H1 (cell line): ENCODE measurements at regions not wholly inside any gene's neighbourhood (a gene's known extent, or its start where the extent isn't known, plus 50 kb on each side); places are given as distances from the start of the nearest gene placed in this dataset.

Source experiments
- CTCF ChIA-PET: fragments of 300-600 bp; sonication (Branson Sonifier 250); formaldehyde crosslinking; loops from one replicate; lab custom pipeline; 2021; ENCODE audit not compliant: partially characterized antibody; lab: Charles Lee
- POLR2A ChIA-PET: fragments of 300-600 bp; sonication (Branson Sonifier 250); formaldehyde crosslinking; loops from one replicate; lab custom pipeline; 2021; ENCODE audit warnings: inconsistent platforms; ENCODE audit not compliant: partially characterized antibody; lab: Charles Lee
- DNase-seq, 2 experiments: peaks; one replicate each; pipeline versions ENCODE4 v3.0.0 to v3.0.0-alpha.2; 2010 to 2022; ENCODE audit warnings: low spot score in 2 of 2, low read depth in 1 of 2, mixed read lengths in 1 of 2
- FAIRE-seq: peaks from 2 replicates; lab custom pipeline; 2011; peaks lifted over from hg19 to GRCh38; lab: Jason Lieb, UNC
- H2AFZ ChIP-seq: 2 replicates; pipeline ENCODE4 v1.8.1; 2012; ENCODE audit warnings: low read length, inconsistent platforms
- H2AK5ac ChIP-seq: 2 replicates; pipeline ENCODE4 v1.6.1; 2013; ENCODE audit warnings: low read depth, low read length
- H2BK120ac ChIP-seq: replicated peaks from 2 replicates; pipeline ENCODE3; 2013; ENCODE audit warnings: low read depth, low read length, inconsistent platforms
- H2BK12ac ChIP-seq: 2 replicates; pipeline ENCODE4 v1.6.1; 2013; ENCODE audit warnings: low read depth, low read length
- H2BK15ac ChIP-seq: 2 replicates; pipeline ENCODE4 v1.6.1; 2013; ENCODE audit warnings: low read length
- H2BK20ac ChIP-seq: 2 replicates; pipeline ENCODE4 v1.6.1; 2013; ENCODE audit warnings: low read length
- H2BK5ac ChIP-seq: 2 replicates; pipeline ENCODE4 v1.6.1; 2013; ENCODE audit warnings: low read depth, low read length
- H3K14ac ChIP-seq: 2 replicates; pipeline ENCODE4 v1.6.1; 2013; ENCODE audit warnings: inconsistent platforms; ENCODE audit not compliant: insufficient read length
- H3K18ac ChIP-seq: 2 replicates; pipeline ENCODE4 v1.6.1; 2013; ENCODE audit warnings: low read length; ENCODE audit errors: extremely low read depth
- H3K23ac ChIP-seq: 2 replicates; pipeline ENCODE4 v1.6.1; 2013; ENCODE audit warnings: inconsistent platforms; ENCODE audit not compliant: insufficient read length
- H3K23me2 ChIP-seq: 2 replicates; pipeline ENCODE4 v1.6.1; 2013; ENCODE audit warnings: low read depth, low read length
- H3K27ac ChIP-seq: 2 replicates; pipeline ENCODE4 v1.6.1; 2011; ENCODE audit warnings: low read depth, low read length, inconsistent platforms
- H3K27me3 ChIP-seq, 4 experiments: replicated peaks in 1 of 4; 1 replicate in 1 of 4; 2 replicates in 3 of 4; pipeline versions ENCODE4 v1.6.1 to v1.8.1; 2011 to 2013; ENCODE audit warnings: low read length in 3 of 4, mild to moderate bottlenecking in 3 of 4, inconsistent platforms in 2 of 4, mixed read lengths in 2 of 4, moderate library complexity in 1 of 4; ENCODE audit not compliant: control insufficient read depth in 3 of 4, insufficient read depth in 3 of 4; ENCODE audit errors: extremely low read depth in 1 of 4
- H3K36me3 ChIP-seq, 4 experiments: 2 replicates each; pipeline versions ENCODE4 v1.6.1 to v1.8.1; 2011 to 2013; ENCODE audit warnings: mild to moderate bottlenecking in 4 of 4, low read length in 3 of 4, moderate library complexity in 2 of 4, control low read depth in 1 of 4, inconsistent platforms in 1 of 4; ENCODE audit not compliant: insufficient read depth in 4 of 4, control insufficient read depth in 2 of 4
- H3K4ac ChIP-seq: replicated peaks from 2 replicates; pipeline ENCODE3; 2013; ENCODE audit warnings: low read length, low read depth, mixed read lengths, inconsistent platforms; ENCODE audit not compliant: insufficient read length
- H3K4me1 ChIP-seq, 4 experiments: replicated peaks in 1 of 4; 1 replicate in 1 of 4; 2 replicates in 3 of 4; pipeline versions ENCODE4 v1.6.1 to v1.8.1; 2011 to 2013; ENCODE audit warnings: low read length in 3 of 4, inconsistent platforms in 2 of 4, mixed read lengths in 1 of 4; ENCODE audit not compliant: insufficient read depth in 4 of 4, control insufficient read depth in 3 of 4
- H3K4me2 ChIP-seq, 2 experiments: 2 replicates each; pipeline versions ENCODE4 v1.6.1 to v1.8.1; 2011 to 2013; ENCODE audit warnings: low read depth in 2 of 2, low read length in 2 of 2, control low read depth in 1 of 2, inconsistent platforms in 1 of 2, mild to moderate bottlenecking in 1 of 2; ENCODE audit not compliant: insufficient read depth in 1 of 2
- H3K4me3 ChIP-seq, 4 experiments: fragments of 200-600, 300-600 bp in 1 of 4; sonication (generic), shearing (Covaris generic), sonication (Bioruptor Twin) in 1 of 4; 2 replicates each; pipeline versions ENCODE4 v1.5.1 to v1.8.1; 2011 to 2016; ENCODE audit warnings: low read length in 4 of 4, low read depth in 3 of 4, control low read depth in 2 of 4, inconsistent platforms in 2 of 4, mild to moderate bottlenecking in 2 of 4, mixed read lengths in 1 of 4, moderate library complexity in 1 of 4; ENCODE audit not compliant: insufficient read depth in 2 of 4; ENCODE audit errors: extremely low read depth in 1 of 4
- H3K56ac ChIP-seq: replicated peaks from 2 replicates; pipeline ENCODE3; 2013; ENCODE audit warnings: low read depth, mild to moderate bottlenecking, mixed read lengths, low read length, inconsistent platforms; ENCODE audit not compliant: insufficient read length
- H3K79me1 ChIP-seq: 2 replicates; pipeline ENCODE4 v1.6.1; 2013; ENCODE audit warnings: low read depth, low read length, control low read depth
- H3K79me2 ChIP-seq, 2 experiments: 2 replicates each; pipeline versions ENCODE4 v1.6.1 to v1.8.1; 2012 to 2013; ENCODE audit warnings: low read length in 2 of 2, mild to moderate bottlenecking in 2 of 2, inconsistent platforms in 1 of 2; ENCODE audit not compliant: insufficient read depth in 2 of 2, control insufficient read depth in 1 of 2
- H3K9ac ChIP-seq, 4 experiments: replicated peaks in 1 of 4; 1 replicate in 1 of 4; 2 replicates in 3 of 4; pipeline versions ENCODE4 v1.6.1 to v1.8.1; 2011 to 2013; ENCODE audit warnings: low read depth in 3 of 4, low read length in 3 of 4, control low read depth in 2 of 4, mild to moderate bottlenecking in 2 of 4, moderate library complexity in 2 of 4, inconsistent platforms in 1 of 4; ENCODE audit errors: extremely low read depth in 1 of 4
- H3K9me3 ChIP-seq, 2 experiments: 2 replicates each; pipeline versions ENCODE4 v1.6.1 to v1.8.1; 2012 to 2013; ENCODE audit warnings: mild to moderate bottlenecking in 2 of 2, moderate library complexity in 2 of 2, control low read depth in 1 of 2, inconsistent platforms in 1 of 2, low read depth in 1 of 2, low read length in 1 of 2, mixed read lengths in 1 of 2; ENCODE audit not compliant: insufficient read depth in 2 of 2
- H4K20me1 ChIP-seq, 2 experiments: replicated peaks in 1 of 2; 2 replicates each; pipeline versions ENCODE3 to v1.8.1; 2011 to 2013; ENCODE audit warnings: inconsistent platforms in 2 of 2, low read length in 2 of 2, mild to moderate bottlenecking in 1 of 2; ENCODE audit not compliant: insufficient read depth in 2 of 2, control insufficient read depth in 1 of 2
- H4K5ac ChIP-seq: 2 replicates; pipeline ENCODE4 v1.6.1; 2013; ENCODE audit warnings: low read length, low read depth, mixed read lengths, inconsistent platforms; ENCODE audit not compliant: insufficient read length
- H4K8ac ChIP-seq: 2 replicates; pipeline ENCODE4 v1.8.0; 2013; ENCODE audit warnings: mild to moderate bottlenecking, moderate library complexity, low read length, inconsistent platforms; ENCODE audit not compliant: insufficient read depth; ENCODE audit errors: extremely low read depth
- H4K91ac ChIP-seq: replicated peaks from 2 replicates; pipeline ENCODE3; 2013; ENCODE audit warnings: low read length, mixed read lengths, inconsistent platforms; ENCODE audit not compliant: insufficient read length
- CBX5 ChIP-seq: fragments of 300-800, 300-1000 bp; sonication (generic); IDR thresholded peaks from 2 replicates; pipeline ENCODE4 v1.7.1; 2016; ENCODE audit warnings: antibody characterized with exemption, low read length, low read depth
- KDM1A ChIP-seq: fragments of 200-600, 300-600 bp; sonication (generic); IDR thresholded peaks from 2 replicates; pipeline ENCODE4 v1.7.1; 2016; ENCODE audit warnings: mild to moderate bottlenecking, low read length, borderline replicate concordance
- POLR2A ChIP-seq, 2 experiments: IDR thresholded peaks; 1 replicate in 1 of 2; 2 replicates in 1 of 2; pipeline ENCODE4 v1.6.1; 2011; ENCODE audit warnings: low read depth in 2 of 2, low read length in 2 of 2, mild to moderate bottlenecking in 2 of 2; ENCODE audit errors: control extremely low read depth in 1 of 2
- SIRT6 ChIP-seq: IDR thresholded peaks from one replicate; pipeline ENCODE4 v1.7.1; 2012; ENCODE audit warnings: low read length, inconsistent platforms
- SP2 ChIP-seq: IDR thresholded peaks from 2 replicates; pipeline ENCODE4 v1.6.1; 2012; ENCODE audit warnings: mild to moderate bottlenecking, low read length, inconsistent platforms
- TBP ChIP-seq: IDR thresholded peaks from 2 replicates; pipeline ENCODE4 v1.6.1; 2011; ENCODE audit warnings: low read depth, low read length, improper control_type of control experiment
- WGBS, 2 experiments: shearing (Covaris generic) in 1 of 2; methylation state at CpG; one replicate each; pipeline versions ENCODE4 v1.1.6 to v1.1.7; 2013 to 2015; ENCODE audit warnings: low lambda C conversion rate in 2 of 2, mixed read lengths in 2 of 2, inconsistent platforms in 1 of 2, low coverage in 1 of 2, missing lambda C conversion rate in 1 of 2; ENCODE audit not compliant: insufficient replicate concordance in 2 of 2, insufficient coverage in 1 of 2, insufficient read length in 1 of 2; ENCODE audit errors: extremely low coverage in 1 of 2, missing lambda C conversion rate in 1 of 2; 5-methylcytosine and 5-hydroxymethylcytosine counted together

DNA sequence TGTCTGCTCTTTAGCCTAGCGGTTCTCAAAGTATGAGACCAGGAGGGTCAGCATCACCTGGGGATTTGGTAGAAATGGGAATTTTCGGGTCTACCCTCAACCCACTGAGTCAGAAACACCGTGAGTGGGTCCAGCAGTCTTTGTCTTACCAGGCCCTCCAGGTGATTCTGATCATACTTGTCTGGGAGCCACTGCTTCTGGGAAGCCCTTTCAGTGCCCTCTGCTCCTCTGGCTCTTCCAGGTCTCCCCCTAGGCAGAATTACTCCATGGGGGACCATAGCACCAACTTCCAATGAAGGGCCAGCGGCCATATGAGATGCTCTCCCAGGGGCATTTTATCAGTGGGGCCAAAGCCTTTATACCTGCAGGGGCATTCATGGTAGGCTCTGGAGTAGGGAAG is 81.0 kb upstream of the ETV3 start:
- H3K4me1 ChIP-seq: no peaks in the 10 kb centered on the region
- no peak overlapping the region for H2BK12ac ChIP-seq
- CTCF ChIA-PET: no interaction called here
- WGBS, 2 experiments: 73% methylated on average over 4 of the region's 4 CpGs; no CpG with 5 or more reads in 1 of the 2 experiments
- no peak overlapping the region for H3K9ac ChIP-seq
- no peak overlapping the region for H4K5ac ChIP-seq
- no peak overlapping the region for H2BK5ac ChIP-seq
- no peak overlapping the region for H3K18ac ChIP-seq
- no peak overlapping the region for H3K56ac ChIP-seq
- DNase-seq (no peak), FAIRE-seq (no peak)
- no peaks in the 10 kb centered on the region for H3K9me3 ChIP-seq
- H2BK120ac ChIP-seq: no peak overlapping the region
- no peak overlapping the region for H4K8ac ChIP-seq
- POLR2A ChIA-PET: no interaction called here
- H3K79me1 ChIP-seq: no peaks in the 10 kb centered on the region
- H4K20me1 ChIP-seq: no peaks in the 10 kb centered on the region
- no peak overlapping the region for H3K4ac ChIP-seq
- no peak overlapping the region for H4K91ac ChIP-seq
- peaks cover 0 to 2% (median 0%) of the 10 kb centered on the region in 4 experiments; a peak in 2 of 7 replicates for H3K27me3 ChIP-seq
- H3K36me3 ChIP-seq: no peaks in the 10 kb centered on the region
- H3K79me2 ChIP-seq: no peaks in the 10 kb centered on the region
- no peak overlapping the region for H3K23ac ChIP-seq
- H2BK20ac ChIP-seq: no peak overlapping the region
- H3K4me3 ChIP-seq: no peak overlapping the region
- no peak overlapping the region for H2AFZ ChIP-seq
- no peaks in the 10 kb centered on the region for H3K23me2 ChIP-seq
- no peak overlapping the region for H3K27ac ChIP-seq
- H3K4me2 ChIP-seq: no peak overlapping the region
- no peak overlapping the region for H3K14ac ChIP-seq
- H2BK15ac ChIP-seq: no peak overlapping the region
- H2AK5ac ChIP-seq: no peak overlapping the region
- TF ChIP-seq POLR2A (IDR thresholded peaks at IDR 0.05; ENCODE audit: control extremely low read depth in 1 of 2, low read depth in 2 of 2, low read length in 2 of 2) (no peak), TBP (no peak), CBX5 (no peak), KDM1A (no peak), SIRT6 (no peak), SP2 (no peak)
